MM.1S (cell line): ENCODE measurements at regions not wholly inside any gene's neighbourhood (a gene's known extent, or its start where the extent isn't known, plus 50 kb on each side); places are given as distances from the start of the nearest gene placed in this dataset.
A peak's percentile ranks its signal among the peaks of the same experiment; 100 is the strongest.

ENCODE experiments used
- DNase-seq: peaks from one replicate; pipeline ENCODE4 v3.0.0-alpha.2; 2015
- H2AFZ ChIP-seq: fragments of 300-600 bp; sonication (generic); 2 replicates; pipeline ENCODE4 v1.6.0; 2016; ENCODE audit warnings: antibody characterized with exemption, low read length
- H3F3A ChIP-seq: fragments of 300-600 bp; sonication (generic); 2 replicates; pipeline ENCODE4 v1.6.1; 2016; ENCODE audit warnings: mild to moderate bottlenecking, antibody characterized with exemption, low read length, moderate library complexity, mixed read lengths; ENCODE audit not compliant: insufficient read depth
- H3K27ac ChIP-seq: fragments of 300-600 bp; sonication (generic); 2 replicates; pipeline ENCODE4 v1.5.1; 2016; ENCODE audit warnings: mild to moderate bottlenecking, low read length
- H3K27me3 ChIP-seq: fragments of 300-600 bp; sonication (generic); replicated peaks from 2 replicates; pipeline ENCODE4 v1.6.0; 2016; ENCODE audit warnings: low read length; ENCODE audit not compliant: insufficient read depth
- H3K36me3 ChIP-seq: fragments of 300-600 bp; sonication (generic); replicated peaks from 2 replicates; pipeline ENCODE4 v1.6.1; 2016; ENCODE audit warnings: mild to moderate bottlenecking, low read length, mixed read lengths; ENCODE audit not compliant: insufficient read depth
- H3K4me1 ChIP-seq: fragments of 300-600 bp; sonication (generic); 2 replicates; pipeline ENCODE4 v1.6.1; 2016; ENCODE audit warnings: low read length, mixed read lengths
- H3K4me2 ChIP-seq: fragments of 300-600 bp; sonication (generic); 2 replicates; pipeline ENCODE4 v1.6.0; 2016; ENCODE audit warnings: low read depth, low read length
- H3K4me3 ChIP-seq: fragments of 300-600 bp; sonication (generic); 2 replicates; pipeline ENCODE4 v1.5.1; 2016; ENCODE audit warnings: low read length, mixed read lengths
- H3K79me2 ChIP-seq: fragments of 300-600 bp; sonication (generic); 2 replicates; pipeline ENCODE4 v1.6.1; 2016; ENCODE audit warnings: mixed run types, low read length, mixed read lengths
- H3K9ac ChIP-seq: fragments of 300-600 bp; sonication (generic); 2 replicates; pipeline ENCODE4 v1.6.1; 2016; ENCODE audit warnings: low read length, mixed read lengths
- H3K9me2 ChIP-seq: fragments of 300-600 bp; sonication (generic); replicated peaks from 2 replicates; pipeline ENCODE4 v1.6.1; 2016; ENCODE audit warnings: mild to moderate bottlenecking, low read length, mixed read lengths; ENCODE audit not compliant: insufficient read depth
- H3K9me3 ChIP-seq: fragments of 300-600 bp; sonication (generic); replicated peaks from 2 replicates; pipeline ENCODE4 v1.6.1; 2016; ENCODE audit warnings: mild to moderate bottlenecking, low read length, mixed read lengths; ENCODE audit not compliant: insufficient read depth
- H4K20me1 ChIP-seq: fragments of 300-600 bp; sonication (generic); 2 replicates; pipeline ENCODE4 v1.6.1; 2016; ENCODE audit warnings: mild to moderate bottlenecking, low read length, moderate library complexity, mixed read lengths; ENCODE audit not compliant: insufficient read depth
- CTCF ChIP-seq: fragments of 300-600 bp; sonication (generic); IDR thresholded peaks from 2 replicates; pipeline ENCODE4 v1.5.1; 2016; ENCODE audit warnings: antibody characterized with exemption, low read length, mixed read lengths
- EZH2 ChIP-seq: fragments of 300-600 bp; sonication (generic); optimal IDR thresholded peaks from 2 replicates; pipeline ENCODE3; 2017; ENCODE audit warnings: low read depth, mild to moderate bottlenecking, antibody characterized with exemption, low read length, mixed read lengths
- EZH2phosphoT487 ChIP-seq: fragments of 300-600 bp; sonication (generic); IDR thresholded peaks from 2 replicates; pipeline ENCODE4 v1.6.1; 2018; ENCODE audit warnings: antibody characterized with exemption, low read length

DNA sequence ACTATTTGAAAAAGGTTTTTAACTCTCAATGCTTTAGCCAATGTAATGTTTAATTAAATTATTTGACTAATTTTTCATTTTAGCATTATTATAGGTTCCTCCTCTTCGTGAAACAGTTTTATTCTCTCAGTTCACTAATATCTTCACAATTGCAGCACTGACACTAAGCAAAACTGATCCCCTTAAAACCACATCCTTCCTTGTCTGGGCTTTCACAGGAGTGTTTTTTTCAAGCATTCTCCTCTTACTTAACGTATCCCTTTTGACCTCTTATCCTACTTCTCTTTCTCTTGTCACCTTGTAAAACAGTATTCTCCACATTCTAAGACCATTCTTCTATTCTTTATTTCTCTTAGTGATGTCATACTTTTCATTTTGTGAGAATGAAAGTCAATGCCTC is 112.8 kb downstream of the DSC3 start:
- H4K20me1 ChIP-seq, result no peaks in the 10 kb centered on the region
- H3K4me3 ChIP-seq, result no peak overlapping the region
- no peak overlapping the region for H3K9ac ChIP-seq
- no peaks in the 10 kb centered on the region for H3K79me2 ChIP-seq
- no peaks in the 10 kb centered on the region for H3K4me1 ChIP-seq
- no peaks in the 10 kb centered on the region for H3K27me3 ChIP-seq
- H3F3A ChIP-seq, result no peaks in the 10 kb centered on the region
- no peak overlapping the region for H2AFZ ChIP-seq
- no peak for TF ChIP-seq EZH2phosphoT487
- TF ChIP-seq CTCF, result no peak
- no peak for TF ChIP-seq EZH2
- H3K9me2 ChIP-seq, result no peaks in the 10 kb centered on the region
- H3K9me3 ChIP-seq, result no peaks in the 10 kb centered on the region
- H3K36me3 ChIP-seq, result no peaks in the 10 kb centered on the region
- peak; percentile 26 for DNase-seq
- H3K27ac ChIP-seq, result no peak overlapping the region
- H3K4me2 ChIP-seq, result no peak overlapping the region

DNA sequence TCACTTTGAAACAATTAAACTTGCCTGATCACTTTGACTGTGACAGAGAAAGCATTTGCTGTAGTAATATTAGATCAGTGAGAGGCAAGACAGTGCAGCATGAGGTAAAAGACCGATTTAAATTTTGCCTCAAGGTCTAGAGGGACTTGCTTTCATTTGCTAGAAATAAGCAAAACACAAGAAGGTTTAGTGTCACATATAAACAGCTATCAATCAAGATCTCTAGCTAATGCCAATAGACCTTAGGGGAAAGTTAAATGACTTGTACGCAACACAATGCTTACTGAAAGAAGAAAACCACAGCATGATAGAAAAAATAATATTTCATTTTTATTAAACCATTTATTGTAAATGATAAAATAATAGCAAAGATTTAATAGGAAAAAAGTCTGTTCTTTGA is 113.5 kb downstream of the DSC3 start:
- no peak overlapping the region for H3K9ac ChIP-seq
- no peaks in the 10 kb centered on the region for H3K79me2 ChIP-seq
- H3K4me2 ChIP-seq, result no peak overlapping the region
- no peaks in the 10 kb centered on the region for H3K27me3 ChIP-seq
- no peaks in the 10 kb centered on the region for H3K4me1 ChIP-seq
- no peak for TF ChIP-seq EZH2
- TF ChIP-seq CTCF, result no peak
- no peak for TF ChIP-seq EZH2phosphoT487
- no peaks in the 10 kb centered on the region for H3K36me3 ChIP-seq
- no peaks in the 10 kb centered on the region for H3K9me3 ChIP-seq
- H3K27ac ChIP-seq, result no peak overlapping the region
- H3K9me2 ChIP-seq, result no peaks in the 10 kb centered on the region
- no peaks in the 10 kb centered on the region for H3F3A ChIP-seq
- H4K20me1 ChIP-seq, result no peaks in the 10 kb centered on the region
- H3K4me3 ChIP-seq, result no peak overlapping the region
- DNase-seq, result no peak
- no peak overlapping the region for H2AFZ ChIP-seq

- Histone ChIP-seq H3K4me2 (no peak overlapping the region), H3K9me2 (no peaks in the 10 kb centered on the region), H3K4me1 (no peaks in the 10 kb centered on the region), H3K4me3 (no peak overlapping the region), H3F3A (no peaks in the 10 kb centered on the region), H3K9me3 (no peaks in the 10 kb centered on the region), H2AFZ (no peak overlapping the region), H3K27me3 (no peaks in the 10 kb centered on the region), H3K36me3 (no peaks in the 10 kb centered on the region), H3K79me2 (no peaks in the 10 kb centered on the region), H3K27ac (no peak overlapping the region), H4K20me1 (no peaks in the 10 kb centered on the region), H3K9ac (no peak overlapping the region)
- TF ChIP-seq EZH2, result no peak
- TF ChIP-seq EZH2phosphoT487, result no peak
- TF ChIP-seq CTCF, result no peak
- DNase-seq, result no peak
Observed at GRCh38 chr18:30927517-30928075, 114.9 kb downstream of the DSC3 start.
